Lung (tissue), 11 donors: ENCODE measurements at regions not wholly inside any gene's neighbourhood (a gene's known extent, or its start where the extent isn't known, plus 50 kb on each side); places are given as distances from the start of the nearest gene placed in this dataset.

ENCODE experiments used
- ATAC-seq: fragments of 200-7000 bp; cut with Tn5 transposase; one replicate; pipeline ENCODE4 v1.9.1; 2020; ENCODE audit warnings: moderate number of reproducible peaks; ENCODE audit not compliant: insufficient read depth, low FRiP score
- DNase-seq, 3 donors: peaks; one replicate each; pipeline ENCODE4 v3.0.0-alpha.2; 2013 to 2017
- H3K27ac ChIP-seq, 2 donors: one replicate each; pipeline ENCODE4 v1.5.1; 2013; ENCODE audit warnings: mild to moderate bottlenecking in 2 of 2, moderate library complexity in 2 of 2, control low read depth in 1 of 2, inconsistent platforms in 1 of 2, low read depth in 1 of 2, low read length in 1 of 2
- H3K27me3 ChIP-seq, 3 donors: one replicate each; pipeline ENCODE4 v1.5.1; 2013; ENCODE audit warnings: low read length in 2 of 3; ENCODE audit not compliant: control insufficient read depth in 3 of 3, insufficient read depth in 3 of 3
- H3K36me3 ChIP-seq, 4 donors: one replicate each; pipeline ENCODE4 v1.5.1; 2013; ENCODE audit warnings: low read length in 4 of 4, mild to moderate bottlenecking in 1 of 4, moderate library complexity in 1 of 4; ENCODE audit not compliant: control insufficient read depth in 4 of 4, insufficient read depth in 4 of 4
- H3K4me1 ChIP-seq, 5 donors: one replicate each; pipeline ENCODE4 v1.5.1; 2013; ENCODE audit warnings: low read length in 5 of 5, mild to moderate bottlenecking in 2 of 5, moderate library complexity in 1 of 5; ENCODE audit not compliant: control insufficient read depth in 5 of 5, insufficient read depth in 5 of 5
- H3K4me3 ChIP-seq: one replicate; pipeline ENCODE4 v1.5.1; 2013; ENCODE audit warnings: mild to moderate bottlenecking, control low read depth, moderate library complexity
- H3K9ac ChIP-seq, 2 donors: one replicate each; pipeline ENCODE4 v1.5.1; 2013; ENCODE audit warnings: low read length in 2 of 2, control low read depth in 1 of 2; ENCODE audit not compliant: insufficient read depth in 1 of 2
- H3K9me3 ChIP-seq, 4 donors: one replicate each; pipeline ENCODE4 v1.5.1; 2013; ENCODE audit warnings: low read length in 3 of 4, mild to moderate bottlenecking in 1 of 4, moderate library complexity in 1 of 4; ENCODE audit not compliant: control insufficient read depth in 4 of 4, insufficient read depth in 3 of 4
- CTCF ChIP-seq: IDR thresholded peaks from 2 replicates; pipeline ENCODE4 v1.5.1; 2012; ENCODE audit warnings: mild to moderate bottlenecking; ENCODE audit errors: control extremely low read depth, extremely low read depth
- WGBS, 2 donors: extraction: QIAGEN DNeasy Blood & Tissue Kit; methylation state at CpG; one replicate each; pipeline ENCODE4 v1.1.7; 2013; 5-methylcytosine and 5-hydroxymethylcytosine counted together
- donor health status: control.
- donor health status: control.
- donor health status: Bipolar disorder and iron deficiency.
- donor health status: healthy.
- donor health status: DM: yes; HTN: yes; CAD: no.

GRCh38 chr18:39701839-39702238 is 2136.2 kb upstream of the CELF4 start:
- 63 to 90% methylated on average over 2 of the region's 2 CpGs for WGBS, 2 donors
- H3K9me3 ChIP-seq, result no peaks in the 10 kb centered on the region
- no peaks in the 10 kb centered on the region for H3K27me3 ChIP-seq
- no peak overlapping the region for H3K27ac ChIP-seq
- no peak for TF ChIP-seq CTCF
- no peak overlapping the region for H3K9ac ChIP-seq
- peaks cover 0 to 3% (median 0%) of the 10 kb centered on the region in 5 donors for H3K4me1 ChIP-seq
- no peak for DNase-seq
- ATAC-seq, result no peak
- no peak overlapping the region for H3K4me3 ChIP-seq
- H3K36me3 ChIP-seq, result no peaks in the 10 kb centered on the region

DNA sequence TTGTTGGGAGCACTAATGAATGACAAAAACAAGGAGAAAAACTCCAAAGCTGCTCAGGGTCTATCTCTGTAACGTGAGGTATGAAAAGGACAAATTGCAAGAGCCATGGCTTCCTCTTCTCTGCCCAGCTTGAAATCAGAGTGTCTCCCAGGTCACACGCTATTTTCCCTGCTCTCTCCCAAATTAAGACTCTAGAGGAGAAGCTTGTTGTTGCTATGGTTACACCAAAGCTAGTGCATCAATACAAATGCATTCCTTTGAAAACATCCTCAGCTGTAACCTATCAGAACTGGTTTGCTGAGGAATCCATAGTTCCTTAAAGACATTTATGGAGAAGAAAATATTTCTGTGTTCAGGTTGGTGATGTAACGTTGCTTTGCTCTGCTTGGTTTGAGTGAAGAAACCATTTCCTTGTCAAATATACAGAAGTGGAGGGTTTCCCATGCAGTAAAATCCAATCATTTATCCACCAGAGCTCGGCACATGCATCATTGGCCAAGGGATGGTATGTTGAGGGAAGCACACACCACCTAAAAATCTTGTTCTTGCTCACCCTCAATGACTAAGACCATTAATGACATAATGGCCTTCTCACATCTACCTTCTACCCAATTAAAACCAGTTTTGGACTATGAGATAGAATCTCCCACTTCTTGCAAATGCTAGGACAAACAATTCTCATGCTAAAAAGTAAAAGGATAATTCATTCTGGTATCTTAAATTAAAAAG is 2135.6 kb upstream of the CELF4 start:
- Histone ChIP-seq H3K36me3 (no peaks in the 10 kb centered on the region), H3K4me3 (no peak overlapping the region), H3K9me3 (no peaks in the 10 kb centered on the region), H3K27ac (no peak overlapping the region), H3K27me3 (no peaks in the 10 kb centered on the region), H3K9ac (no peak overlapping the region), H3K4me1 (peaks cover 0 to 3% (median 0%) of the 10 kb centered on the region in 5 donors)
- TF ChIP-seq CTCF, result no peak
- ATAC-seq (no peak), DNase-seq (peak in 1 of 3 donors; percentile 12)
- 58 to 82% methylated on average over 4 of the region's 4 CpGs for WGBS, 2 donors

- Histone ChIP-seq H3K9me3 (no peaks in the 10 kb centered on the region), H3K9ac (no peak overlapping the region), H3K27ac (no peak overlapping the region), H3K4me3 (no peak overlapping the region), H3K27me3 (no peaks in the 10 kb centered on the region), H3K4me1 (no peaks in the 10 kb centered on the region), H3K36me3 (no peaks in the 10 kb centered on the region)
- no peak for TF ChIP-seq CTCF
- no peak for ATAC-seq
- 95 to 96% methylated on average over 5 of the region's 5 CpGs for WGBS, 2 donors
- peak in 2 of 3 donors; percentile 27 to 56 for DNase-seq
Observed at GRCh38 chr18:39699340-39699964, 2133.9 kb upstream of the CELF4 start.
